IMR-90 (cell line): ENCODE measurements at regions not wholly inside any gene's neighbourhood (a gene's known extent, or its start where the extent isn't known, plus 50 kb on each side); places are given as distances from the start of the nearest gene placed in this dataset.
A peak's percentile ranks its signal among the peaks of the same experiment; 100 is the strongest.

Experiments
- ATAC-seq: fragments of 200-7000 bp; cut with Tn5 transposase; 2 replicates; pipeline ENCODE4 v1.9.1; 2020; ENCODE audit warnings: low read depth, mild to moderate bottlenecking, moderate library complexity
- BruUV-seq: library from RNA; stranded (reverse); fragments of 400-500 nt; replicated peaks from 2 replicates; lab custom pipeline; 2021; lab: Mats Ljungman, UMichigan
- CTCF ChIA-PET: fragments of 300-600 bp; formaldehyde crosslinking; extraction: SDS; loops from one replicate; lab custom pipeline; 2021; ENCODE audit warnings: antibody characterized with exemption; lab: Yijun Ruan, JAX
- POLR2A ChIA-PET: fragments of 300-600 bp; sonication (Branson Sonifier 250); formaldehyde crosslinking; loops from one replicate; lab custom pipeline; 2022; ENCODE audit warnings: antibody characterized with exemption; ENCODE audit not compliant: unreplicated experiment; lab: Charles Lee
- DNase-seq: peaks from one replicate; pipeline ENCODE4 v3.0.0; 2013
- H2AFZ ChIP-seq: replicated peaks from 2 replicates; pipeline ENCODE3; 2013; ENCODE audit warnings: low read length, mild to moderate bottlenecking; ENCODE audit not compliant: poor library complexity
- H2AK5ac ChIP-seq: 2 replicates; pipeline ENCODE4 v1.6.1; 2013; ENCODE audit warnings: low read depth, low read length, inconsistent platforms
- H2AK9ac ChIP-seq: replicated peaks from 2 replicates; pipeline ENCODE3; 2013; ENCODE audit warnings: mild to moderate bottlenecking, low read depth, low read length, moderate library complexity; ENCODE audit not compliant: poor library complexity
- H2BK120ac ChIP-seq: 2 replicates; pipeline ENCODE4 v1.6.1; 2013; ENCODE audit warnings: low read depth, low read length, inconsistent platforms
- H2BK15ac ChIP-seq: 3 replicates; pipeline ENCODE4 v1.6.1; 2013; ENCODE audit warnings: low read depth, low read length, inconsistent platforms
- H2BK20ac ChIP-seq: 2 replicates; pipeline ENCODE4 v1.6.1; 2013; ENCODE audit warnings: low read depth, mild to moderate bottlenecking, inconsistent platforms, low read length, moderate library complexity
- H2BK5ac ChIP-seq: 2 replicates; pipeline ENCODE4 v1.6.1; 2013; ENCODE audit warnings: mild to moderate bottlenecking, low read depth, low read length, inconsistent platforms; ENCODE audit not compliant: poor library complexity, severe bottlenecking
- H3K14ac ChIP-seq: replicated peaks from 2 replicates; pipeline ENCODE4 v1.6.1; 2013; ENCODE audit warnings: low read depth, low read length, inconsistent platforms
- H3K18ac ChIP-seq: 2 replicates; pipeline ENCODE4 v1.6.1; 2013; ENCODE audit warnings: low read depth, low read length, control low read depth
- H3K23ac ChIP-seq: 2 replicates; pipeline ENCODE4 v1.6.1; 2013; ENCODE audit warnings: low read depth, low read length, inconsistent platforms
- H3K27ac ChIP-seq: 2 replicates; pipeline ENCODE4 v1.5.1; 2013; ENCODE audit warnings: mild to moderate bottlenecking, control low read depth, low read length; ENCODE audit not compliant: insufficient read depth
- H3K27me3 ChIP-seq: 2 replicates; pipeline ENCODE4 v1.6.1; 2013; ENCODE audit warnings: low read length; ENCODE audit not compliant: control insufficient read depth, insufficient read depth
- H3K36me3 ChIP-seq: 2 replicates; pipeline ENCODE4 v1.6.1; 2013; ENCODE audit warnings: low read length, mixed read lengths; ENCODE audit not compliant: control insufficient read depth, insufficient read depth
- H3K4ac ChIP-seq: 2 replicates; pipeline ENCODE4 v1.6.1; 2013; ENCODE audit warnings: low read depth, low read length, inconsistent platforms
- H3K4me1 ChIP-seq: 2 replicates; pipeline ENCODE4 v1.6.1; 2013; ENCODE audit warnings: low read length, mixed read lengths; ENCODE audit not compliant: control insufficient read depth, insufficient read depth
- H3K4me2 ChIP-seq: 2 replicates; pipeline ENCODE4 v1.6.1; 2013; ENCODE audit warnings: low read depth, mild to moderate bottlenecking, control low read depth, low read length, moderate library complexity
- H3K4me3 ChIP-seq: 2 replicates; pipeline ENCODE4 v1.5.1; 2013; ENCODE audit warnings: low read depth, mild to moderate bottlenecking, control low read depth, low read length, moderate library complexity; ENCODE audit not compliant: insufficient read depth
- H3K56ac ChIP-seq: 2 replicates; pipeline ENCODE4 v1.6.1; 2013; ENCODE audit warnings: low read length, inconsistent platforms; ENCODE audit not compliant: insufficient read depth; ENCODE audit errors: extremely low read depth
- H3K79me1 ChIP-seq, 2 experiments: 2 replicates each; pipeline ENCODE4 v1.6.1; 2013; ENCODE audit warnings: low read length in 2 of 2, inconsistent platforms in 1 of 2, low read depth in 1 of 2
- H3K9ac ChIP-seq: 2 replicates; pipeline ENCODE4 v1.6.1; 2013; ENCODE audit warnings: low read depth, low read length, control low read depth
- H3K9me1 ChIP-seq: 2 replicates; pipeline ENCODE4 v1.6.1; 2013; ENCODE audit warnings: low read length, inconsistent platforms; ENCODE audit not compliant: insufficient read depth
- H3K9me3 ChIP-seq: 2 replicates; pipeline ENCODE4 v1.6.1; 2013; ENCODE audit warnings: low read length; ENCODE audit not compliant: control insufficient read depth, insufficient read depth
- H4K20me1 ChIP-seq: 2 replicates; pipeline ENCODE4 v1.6.1; 2013; ENCODE audit warnings: low read length, inconsistent platforms; ENCODE audit not compliant: insufficient read depth
- H4K5ac ChIP-seq: 2 replicates; pipeline ENCODE4 v1.6.1; 2013; ENCODE audit warnings: mild to moderate bottlenecking, low read depth, low read length, control low read depth
- H4K8ac ChIP-seq, 2 experiments: 2 replicates each; pipeline ENCODE4 v1.6.1; 2013; ENCODE audit warnings: low read depth in 2 of 2, low read length in 2 of 2, control low read depth in 1 of 2, inconsistent platforms in 1 of 2
- H4K91ac ChIP-seq: 2 replicates; pipeline ENCODE4 v1.6.1; 2013; ENCODE audit warnings: low read depth, low read length, inconsistent platforms; ENCODE audit not compliant: insufficient read depth
- MAFK ChIP-seq: IDR thresholded peaks from 2 replicates; pipeline ENCODE4 v1.6.1; 2012; ENCODE audit warnings: low read depth, low read length, improper control_type of control experiment
- NFE2L2 ChIP-seq: fragments of 150-350 bp; IDR thresholded peaks from 2 replicates; pipeline ENCODE4 v1.6.1; 2016; ENCODE audit warnings: low read depth, mild to moderate bottlenecking, low read length
- WGBS, 2 experiments: methylation state at CpG; one replicate each; pipeline versions ENCODE4 v1.1.5 to v1.1.7; 2013; ENCODE audit warnings: missing lambda C conversion rate in 2 of 2; ENCODE audit not compliant: insufficient read length in 1 of 2; ENCODE audit errors: extremely low coverage in 2 of 2; 5-methylcytosine and 5-hydroxymethylcytosine counted together
- dilution Hi-C: fragments of 300-500 bp; cut with HindIII; formaldehyde crosslinking; loops from one replicate; pipeline ENCODE4 v1.14.3; 2018; ENCODE audit warnings: low sequenced_read_pairs; ENCODE audit not compliant: unreplicated experiment
- in situ Hi-C: fragments of 300-500 bp; cut with MboI; formaldehyde crosslinking; loops from 3 replicates; pipeline ENCODE4 v1.14.3; 2019; ENCODE audit warnings: low sequenced_read_pairs, inconsistent platforms, mixed read lengths
- intact Hi-C: fragments of 100-400 bp; cut with micrococcal nuclease; formaldehyde crosslinking; loops from 2 replicates; pipeline ENCODE4 v1.10.0; 2022

DNA sequence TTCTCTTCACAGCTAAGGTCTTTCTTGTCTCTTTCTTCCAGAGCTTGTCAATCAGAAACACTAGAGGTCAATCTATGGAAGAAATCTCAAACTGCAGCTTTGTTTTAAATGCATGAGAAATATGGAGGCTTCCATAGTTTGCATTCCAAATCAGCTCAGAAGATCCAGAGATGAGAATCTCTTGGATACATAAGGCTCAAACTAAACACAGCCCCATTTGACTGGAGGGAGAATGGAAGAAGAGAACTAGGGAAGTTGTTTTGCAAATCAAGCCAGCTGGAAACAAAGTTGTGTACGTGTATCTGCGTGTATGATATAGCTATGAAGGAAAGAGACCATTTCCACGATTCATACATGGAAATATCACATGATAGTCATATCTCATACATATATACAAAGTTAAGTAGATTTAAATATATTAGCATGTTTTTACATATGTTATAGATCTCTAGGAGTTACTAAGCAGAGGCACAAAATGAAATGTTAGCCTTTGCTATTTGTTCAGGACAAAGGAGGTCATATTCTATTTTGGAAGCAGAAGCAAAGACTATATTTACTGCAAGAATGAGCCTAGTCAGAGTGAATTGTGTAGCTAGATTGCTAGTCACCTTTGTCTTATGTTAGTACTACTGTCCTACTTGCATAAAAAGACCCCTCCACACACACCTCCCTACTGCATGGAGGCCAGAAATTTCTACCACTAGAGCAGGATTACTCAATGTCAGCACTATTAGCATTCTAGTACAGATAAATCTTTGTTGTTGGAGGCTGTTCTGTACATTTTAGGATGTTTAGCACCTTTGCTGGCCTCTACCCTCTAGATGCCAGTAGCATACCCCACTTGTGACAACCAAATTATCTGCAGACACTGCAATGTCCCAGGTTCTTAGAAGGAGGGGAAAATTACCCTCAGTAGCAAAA is 303.5 kb upstream of the CHAC2 start:
- ChIA-PET POLR2A (no interaction called here), CTCF (no interaction called here)
- no peak overlapping the region for H4K5ac ChIP-seq
- DNase-seq (no peak), ATAC-seq (no peak)
- H2BK15ac ChIP-seq = no peak overlapping the region
- H3K56ac ChIP-seq = no peak overlapping the region
- H3K4ac ChIP-seq = no peak overlapping the region
- H2BK5ac ChIP-seq = no peak overlapping the region
- no peak overlapping the region for H4K91ac ChIP-seq
- H3K4me1 ChIP-seq = peaks cover 1% of the 10 kb centered on the region; the same call in 1 of the 2 replicates
- H3K23ac ChIP-seq = no peak overlapping the region
- H2AK9ac ChIP-seq = no peak overlapping the region
- dilution Hi-C loops (no loop called here), intact Hi-C loops (no loop called here), in situ Hi-C loops (no loop called here)
- TF ChIP-seq NFE2L2 (no peak), MAFK (peak; percentile 68)
- H3K9me3 ChIP-seq = no peaks in the 10 kb centered on the region
- no peaks in the 10 kb centered on the region for H4K20me1 ChIP-seq
- no peak overlapping the region for H2AFZ ChIP-seq
- no peak overlapping the region for H2AK5ac ChIP-seq
- no peak overlapping the region for H3K9ac ChIP-seq
- H3K27ac ChIP-seq = no peak overlapping the region
- H3K14ac ChIP-seq = no peak overlapping the region
- no peaks in the 10 kb centered on the region for H3K27me3 ChIP-seq
- no TSS peak for BruUV-seq
- H3K9me1 ChIP-seq = no peaks in the 10 kb centered on the region; the same call in 1 of the 2 replicates
- H2BK20ac ChIP-seq = no peak overlapping the region
- H3K79me1 ChIP-seq = no peaks in the 10 kb centered on the region
- H3K18ac ChIP-seq = no peak overlapping the region
- no peak overlapping the region for H2BK120ac ChIP-seq
- H3K4me3 ChIP-seq = no peak overlapping the region
- no peaks in the 10 kb centered on the region for H3K36me3 ChIP-seq
- WGBS, 2 experiments = no CpG with 5 or more reads among the region's 3 CpGs
- no peak overlapping the region for H3K4me2 ChIP-seq
- no peak overlapping the region for H4K8ac ChIP-seq
